T-cell (primary cell): ENCODE measurements at regions not wholly inside any gene's neighbourhood (a gene's known extent, or its start where the extent isn't known, plus 50 kb on each side); places are given as distances from the start of the nearest gene placed in this dataset.
"Not testable (repeated sequence)": the region's sequence is repeated elsewhere in the genome, so short reads cannot be mapped to it uniquely, and the experiment has no call there.

Source experiments
- ATAC-seq, 4 experiments: fragments of 200-7000 bp in 3 of 4; fragments of 150-1000 bp in 1 of 4; cut with Tn5 transposase; replicated peaks in 1 of 4; 1 replicate in 3 of 4; 2 replicates in 1 of 4; pipeline ENCODE4 v1.10.0; 2021; ENCODE audit warnings: moderate library complexity in 3 of 4, mild to moderate bottlenecking in 2 of 4, moderate number of reproducible peaks in 1 of 4
- CTCF ChIA-PET, 2 donors: fragments of 300-600 bp; sonication (Branson Sonifier 250); formaldehyde crosslinking; loops; one replicate each; lab custom pipeline; 2022; ENCODE audit warnings: antibody characterized with exemption in 2 of 2; lab: Charles Lee
- POLR2A ChIA-PET, 2 donors: fragments of 300-600 bp; sonication (Branson Sonifier 250); formaldehyde crosslinking; loops; one replicate each; lab custom pipeline; 2022; ENCODE audit warnings: antibody characterized with exemption in 2 of 2; lab: Charles Lee
- DNase-seq, 35 experiments: peaks; one replicate each; pipeline versions ENCODE4 v3.0.0 to v3.0.0-alpha.2; 2013 to 2023
- H3K27ac ChIP-seq: one replicate; pipeline ENCODE4 v1.5.1; 2013; ENCODE audit warnings: low read length
- H3K27me3 ChIP-seq, 2 experiments: replicated peaks in 1 of 2; 1 replicate in 1 of 2; 2 replicates in 1 of 2; pipeline versions ENCODE4 v1.6.1 to v1.7.0; 2013; ENCODE audit warnings: low read length in 1 of 2, mixed read lengths in 1 of 2; ENCODE audit not compliant: control insufficient read depth in 2 of 2, insufficient read depth in 2 of 2; ENCODE audit errors: extremely low read depth in 1 of 2
- H3K36me3 ChIP-seq, 2 donors: 1 replicate in 1 of 2; 2 replicates in 1 of 2; pipeline versions ENCODE4 v1.6.1 to v1.7.0; 2013; ENCODE audit warnings: low read length in 1 of 2; ENCODE audit not compliant: control insufficient read depth in 2 of 2, insufficient read depth in 1 of 2; ENCODE audit errors: extremely low read depth in 1 of 2
- H3K4me1 ChIP-seq, 2 experiments: 1 replicate in 1 of 2; 2 replicates in 1 of 2; pipeline versions ENCODE4 v1.6.1 to v1.7.0; 2013; ENCODE audit warnings: low read length in 2 of 2, mixed read lengths in 1 of 2; ENCODE audit not compliant: insufficient read depth in 2 of 2, control insufficient read depth in 1 of 2; ENCODE audit errors: extremely low read depth in 1 of 2
- H3K4me3 ChIP-seq, 2 donors: 1 replicate in 1 of 2; 2 replicates in 1 of 2; pipeline versions ENCODE4 v1.5.1 to v1.7.0; 2013; ENCODE audit warnings: mild to moderate bottlenecking in 2 of 2, low read length in 1 of 2, moderate library complexity in 1 of 2; ENCODE audit not compliant: control insufficient read depth in 1 of 2; ENCODE audit errors: extremely low read depth in 1 of 2
- H3K9me3 ChIP-seq: 2 replicates; pipeline ENCODE4 v1.7.0; 2013
- H3K27ac Mint-ChIP-seq, 2 donors: one replicate each; pipeline ENCODE4 v1.8.0; 2020 to 2021; ENCODE audit warnings: mild to moderate bottlenecking in 2 of 2, mixed read lengths in 2 of 2
- H3K27me3 Mint-ChIP-seq, 2 donors: one replicate each; pipeline ENCODE4 v1.8.0; 2021 to 2022; ENCODE audit warnings: mixed read lengths in 2 of 2
- H3K36me3 Mint-ChIP-seq: one replicate; pipeline ENCODE4 v1.8.0; 2021; ENCODE audit warnings: mixed read lengths
- H3K4me1 Mint-ChIP-seq, 3 donors: one replicate each; pipeline ENCODE4 v1.8.0; 2020 to 2022; ENCODE audit warnings: mixed read lengths in 3 of 3, mild to moderate bottlenecking in 1 of 3
- H3K4me3 Mint-ChIP-seq, 3 donors: one replicate each; pipeline ENCODE4 v1.8.0; 2020 to 2022; ENCODE audit warnings: mild to moderate bottlenecking in 3 of 3, mixed read lengths in 3 of 3, moderate library complexity in 3 of 3
- H3K9me3 Mint-ChIP-seq, 3 donors: one replicate each; pipeline ENCODE4 v1.8.0; 2020 to 2022; ENCODE audit warnings: mixed read lengths in 3 of 3
- WGBS: methylation state at CpG from one replicate; pipeline ENCODE4 v1.1.5; 2013; ENCODE audit warnings: missing lambda C conversion rate; ENCODE audit not compliant: insufficient coverage; 5-methylcytosine and 5-hydroxymethylcytosine counted together

GRCh38 chr5:109553846-109554245 is 135.9 kb upstream of the MAN2A1 start:
- Histone ChIP-seq H3K36me3 (no peaks in the 10 kb centered on the region), H3K27me3 (no peaks in the 10 kb centered on the region), H3K4me3 (no peak overlapping the region), H3K4me1 (peaks cover 0 to 7% of the 10 kb centered on the region in 2 experiments), H3K9me3 (no peaks in the 10 kb centered on the region), H3K27ac (no peak overlapping the region)
- Mint-ChIP-seq H3K4me1 (peaks cover 8 to 14% (median 9%) of the 10 kb centered on the region in 3 donors), H3K27ac (no peak overlapping the region), H3K36me3 (no peaks in the 10 kb centered on the region), H3K9me3 (peaks cover 8 to 16% (median 11%) of the 10 kb centered on the region in 3 donors), H3K27me3 (peaks cover 4 to 6% of the 10 kb centered on the region in 2 donors), H3K4me3 (no peak overlapping the region)
- CTCF ChIA-PET = no interaction called here
- no CpG with 5 or more reads among the region's 1 CpG for WGBS
- no peak for ATAC-seq
- DNase-seq = no peak
- POLR2A ChIA-PET = no interaction called here

GRCh38 chr5:109551234-109551633 is 138.5 kb upstream of the MAN2A1 start:
- H3K36me3 Mint-ChIP-seq, H3K4me3 ChIP-seq, H3K9me3 ChIP-seq, DNase-seq, POLR2A ChIA-PET, ATAC-seq, H3K4me3 Mint-ChIP-seq, H3K36me3 ChIP-seq, H3K4me1 Mint-ChIP-seq, H3K27me3 ChIP-seq, H3K27me3 Mint-ChIP-seq, H3K27ac Mint-ChIP-seq, H3K27ac ChIP-seq, CTCF ChIA-PET, H3K4me1 ChIP-seq: not testable (repeated sequence)
- H3K9me3 Mint-ChIP-seq = peaks cover 8 to 16% (median 11%) of the 10 kb centered on the region in 3 donors
- 100% methylated on average over 2 of the region's 4 CpGs for WGBS

GRCh38 chr5:109550077-109550476 is 139.7 kb upstream of the MAN2A1 start:
- WGBS = no CpG with 5 or more reads among the region's 1 CpG
- no peaks in the 10 kb centered on the region for H3K36me3 Mint-ChIP-seq
- no peaks in the 10 kb centered on the region for H3K36me3 ChIP-seq
- no peak overlapping the region for H3K27ac Mint-ChIP-seq
- no peak overlapping the region for H3K4me3 Mint-ChIP-seq
- peaks cover 4 to 6% of the 10 kb centered on the region in 2 donors for H3K27me3 Mint-ChIP-seq
- no peaks in the 10 kb centered on the region for H3K4me1 Mint-ChIP-seq
- CTCF ChIA-PET = interaction anchor here in 1 of 2 donors (0.7 kb wide), 1 partner anchor 909 kb away, joined by 3 read pairs; no protein-coding TSS in a partner anchor
- DNase-seq (no peak), ATAC-seq (no peak)
- H3K4me3 ChIP-seq = no peak overlapping the region
- no peaks in the 10 kb centered on the region for H3K4me1 ChIP-seq
- H3K27ac ChIP-seq = no peak overlapping the region
- no peaks in the 10 kb centered on the region for H3K27me3 ChIP-seq
- POLR2A ChIA-PET = no interaction called here
- H3K9me3 ChIP-seq = no peaks in the 10 kb centered on the region
- peaks cover 8 to 16% (median 11%) of the 10 kb centered on the region in 3 donors for H3K9me3 Mint-ChIP-seq

- ChIA-PET POLR2A (no interaction called here), CTCF (interaction anchor here in 1 of 2 donors (0.7 to 1.1 kb wide), 2 partner anchors 13 to 787 kb away, joined by 3 to 6 read pairs; no protein-coding TSS in a partner anchor)
- H3K27me3 ChIP-seq = no peaks in the 10 kb centered on the region
- no peaks in the 10 kb centered on the region for H3K4me1 ChIP-seq
- Mint-ChIP-seq H3K9me3 (peaks cover 6 to 8% (median 8%) of the 10 kb centered on the region in 3 donors), H3K27me3 (peaks cover 0 to 10% of the 10 kb centered on the region in 2 donors), H3K4me1 (no peaks in the 10 kb centered on the region), H3K36me3 (no peaks in the 10 kb centered on the region), H3K27ac (no peak overlapping the region), H3K4me3 (no peak overlapping the region)
- no peaks in the 10 kb centered on the region for H3K36me3 ChIP-seq
- DNase-seq = no peak
- H3K9me3 ChIP-seq = no peaks in the 10 kb centered on the region
- no peak overlapping the region for H3K4me3 ChIP-seq
- no peak overlapping the region for H3K27ac ChIP-seq
- ATAC-seq = no peak
Measured at GRCh38 chr5:109546461-109546860, 136.7 kb upstream of the PJA2 start.

- DNase-seq, H3K27me3 ChIP-seq, H3K4me1 ChIP-seq, H3K27ac ChIP-seq, H3K4me3 ChIP-seq, H3K36me3 Mint-ChIP-seq, H3K4me3 Mint-ChIP-seq, CTCF ChIA-PET, H3K27ac Mint-ChIP-seq, H3K9me3 ChIP-seq, ATAC-seq, H3K36me3 ChIP-seq, POLR2A ChIA-PET, H3K4me1 Mint-ChIP-seq: not testable (repeated sequence)
- whole genome bisulfite sequencing = no CpG with 5 or more reads among the region's 1 CpG
- Mint-ChIP-seq H3K27me3 (peaks cover 0 to 12% of the 10 kb centered on the region in 2 donors), H3K9me3 (peaks cover 9 to 13% (median 12%) of the 10 kb centered on the region in 3 donors)
Measured at GRCh38 chr5:109544873-109545272, 135.1 kb upstream of the PJA2 start.

- ATAC-seq, H3K27me3 ChIP-seq, H3K4me1 ChIP-seq, H3K4me1 Mint-ChIP-seq, H3K4me3 ChIP-seq, H3K36me3 ChIP-seq, DNase-seq, H3K36me3 Mint-ChIP-seq, POLR2A ChIA-PET, H3K27ac Mint-ChIP-seq, H3K27ac ChIP-seq, H3K9me3 ChIP-seq, H3K4me3 Mint-ChIP-seq: not testable (repeated sequence)
- peaks cover 4 to 15% of the 10 kb centered on the region in 2 donors for H3K27me3 Mint-ChIP-seq
- WGBS = no CpG with 5 or more reads among the region's 1 CpG
- CTCF ChIA-PET = interaction anchor here in 1 of 2 donors (0.6 kb wide), 1 partner anchor 181 kb away, joined by 4 read pairs; no protein-coding TSS in a partner anchor
- peaks cover 9 to 14% (median 10%) of the 10 kb centered on the region in 3 donors for H3K9me3 Mint-ChIP-seq
Measured at GRCh38 chr5:109538692-109539091, 128.9 kb upstream of the PJA2 start.

- H3K27ac Mint-ChIP-seq, ATAC-seq, H3K36me3 Mint-ChIP-seq, H3K36me3 ChIP-seq, H3K4me3 ChIP-seq, CTCF ChIA-PET, H3K4me1 ChIP-seq, H3K9me3 Mint-ChIP-seq, H3K4me3 Mint-ChIP-seq, POLR2A ChIA-PET, DNase-seq, H3K4me1 Mint-ChIP-seq, H3K27me3 ChIP-seq, H3K27ac ChIP-seq, H3K9me3 ChIP-seq: not testable (repeated sequence)
- H3K27me3 Mint-ChIP-seq = peaks cover 9 to 13% of the 10 kb centered on the region in 2 donors
- WGBS = no CpG with 5 or more reads among the region's 4 CpGs
Measured at GRCh38 chr5:109535090-109535489, 125.3 kb upstream of the PJA2 start.
